ENCODE measurements at regions not wholly inside any gene's neighbourhood (a gene's known extent, or its start where the extent isn't known, plus 50 kb on each side); places are given as distances from the start of the nearest gene placed in this dataset.

GRCh38 chr12:28110329-28110728 is 79.9 kb upstream of the CCDC91 start:
- H2AFZ ChIP-seq (replicated peaks; ENCODE audit: low read length, poor library complexity) = no peak overlapping the region
- H3K56ac ChIP-seq (ENCODE audit: extremely low read depth, insufficient read depth, low read length) = no peak overlapping the region
- H3K9ac ChIP-seq (ENCODE audit: low read depth, low read length) = no peak overlapping the region
- DNase-seq (no peak), ATAC-seq (ENCODE audit: low read depth) (no peak)
- no peaks in the 10 kb centered on the region for H3K27me3 ChIP-seq (ENCODE audit: control insufficient read depth, insufficient read depth, low read length)
- 0 out of 2 replicates have a peak, but pooled peaks cover 2% of the 10 kb centered on the region for H3K9me1 ChIP-seq (ENCODE audit: insufficient read depth, low read length)
- TF ChIP-seq SMC3 (IDR thresholded peaks at IDR 0.05; ENCODE audit: low read depth, low read length) (no peak), RFX5 (IDR thresholded peaks at IDR 0.05; ENCODE audit: low read depth, low read length) (no peak), MXI1 (IDR thresholded peaks at IDR 0.05; ENCODE audit: borderline replicate concordance, low read depth, low read length) (no peak), NFE2L2 (IDR thresholded peaks at IDR 0.05; ENCODE audit: low read depth, low read length) (no peak), USF2 (IDR thresholded peaks at IDR 0.05; ENCODE audit: low read depth, low read length) (no peak), RAD21 (IDR thresholded peaks at IDR 0.05; ENCODE audit: low read length) (no peak), MAFK (IDR thresholded peaks at IDR 0.05; ENCODE audit: low read depth, low read length) (no peak), MAZ (IDR thresholded peaks at IDR 0.05; ENCODE audit: borderline replicate concordance, low read depth, low read length) (no peak)
- TF ChIP-seq, protein P1, sequence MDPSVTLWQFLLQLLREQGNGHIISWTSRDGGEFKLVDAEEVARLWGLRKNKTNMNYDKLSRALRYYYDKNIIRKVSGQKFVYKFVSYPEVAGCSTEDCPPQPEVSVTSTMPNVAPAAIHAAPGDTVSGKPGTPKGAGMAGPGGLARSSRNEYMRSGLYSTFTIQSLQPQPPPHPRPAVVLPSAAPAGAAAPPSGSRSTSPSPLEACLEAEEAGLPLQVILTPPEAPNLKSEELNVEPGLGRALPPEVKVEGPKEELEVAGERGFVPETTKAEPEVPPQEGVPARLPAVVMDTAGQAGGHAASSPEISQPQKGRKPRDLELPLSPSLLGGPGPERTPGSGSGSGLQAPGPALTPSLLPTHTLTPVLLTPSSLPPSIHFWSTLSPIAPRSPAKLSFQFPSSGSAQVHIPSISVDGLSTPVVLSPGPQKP (IDR thresholded peaks at IDR 0.05; ENCODE audit: borderline replicate concordance, low read depth, low read length) = no peak
- peaks cover 3% of the 10 kb centered on the region; the same call in 1 of the 2 replicates for H3K4me1 ChIP-seq (ENCODE audit: control insufficient read depth, insufficient read depth, low read length)
- ChIA-PET CTCF (no interaction called here), POLR2A (ENCODE audit: unreplicated experiment) (no interaction called here)
- no peaks in the 10 kb centered on the region for H3K79me1 ChIP-seq (ENCODE audit: low read depth in 1 of 2, low read length in 2 of 2)
- H3K18ac ChIP-seq (ENCODE audit: low read depth, low read length) = peak overlapping the region; percentile 71; the same call in 1 of the 2 replicates
- H2BK120ac ChIP-seq (ENCODE audit: low read depth, low read length) = no peak overlapping the region
- no peak overlapping the region for H3K23ac ChIP-seq (ENCODE audit: low read depth, low read length)
- H4K91ac ChIP-seq (ENCODE audit: insufficient read depth, low read depth, low read length) = no peak overlapping the region
- H4K8ac ChIP-seq (ENCODE audit: low read depth in 2 of 2, low read length in 2 of 2) = no peak overlapping the region
- no peaks in the 10 kb centered on the region for H4K20me1 ChIP-seq (ENCODE audit: insufficient read depth, low read length)
- H2AK9ac ChIP-seq (replicated peaks; ENCODE audit: low read depth, low read length, poor library complexity) = no peak overlapping the region
- no peaks in the 10 kb centered on the region for H3K9me3 ChIP-seq (ENCODE audit: control insufficient read depth, insufficient read depth, low read length)
- H3K4me3 ChIP-seq (ENCODE audit: insufficient read depth, low read depth, low read length) = no peak overlapping the region
- H2BK20ac ChIP-seq (ENCODE audit: low read depth, low read length) = no peak overlapping the region; the same call in 1 of the 2 replicates
- intact Hi-C loops (cut with micrococcal nuclease) = no loop called here
- no peak overlapping the region for H3K4ac ChIP-seq (ENCODE audit: low read depth, low read length)
- in situ Hi-C loops (cut with MboI; ENCODE audit: low sequenced_read_pairs) = no loop called here
- no CpG with 5 or more reads among the region's 3 CpGs for WGBS, 2 experiments (ENCODE audit: extremely low coverage in 2 of 2, insufficient read length in 1 of 2)
- H3K36me3 ChIP-seq (ENCODE audit: control insufficient read depth, insufficient read depth, low read length) = no peaks in the 10 kb centered on the region
- no peak overlapping the region for H3K27ac ChIP-seq (ENCODE audit: insufficient read depth, low read length)
- no peak overlapping the region for H3K14ac ChIP-seq (replicated peaks; ENCODE audit: low read depth, low read length)
- H2BK15ac ChIP-seq (ENCODE audit: low read depth, low read length) = no peak overlapping the region
- H2BK5ac ChIP-seq (ENCODE audit: low read depth, low read length, poor library complexity, severe bottlenecking) = no peak overlapping the region
- H3K4me2 ChIP-seq (ENCODE audit: low read depth, low read length) = no peak overlapping the region
- H2AK5ac ChIP-seq (ENCODE audit: low read depth, low read length) = no peak overlapping the region
- dilution Hi-C loops (cut with HindIII; ENCODE audit: low sequenced_read_pairs, unreplicated experiment) = no loop called here
- H4K5ac ChIP-seq (ENCODE audit: low read depth, low read length) = no peak overlapping the region
- BruUV-seq (replicated peaks) = no TSS peak

Data from IMR-90 (cell line).